ENCODE measurements at regions not wholly inside any gene's neighbourhood (a gene's known extent, or its start where the extent isn't known, plus 50 kb on each side); places are given as distances from the start of the nearest gene placed in this dataset.

DNA sequence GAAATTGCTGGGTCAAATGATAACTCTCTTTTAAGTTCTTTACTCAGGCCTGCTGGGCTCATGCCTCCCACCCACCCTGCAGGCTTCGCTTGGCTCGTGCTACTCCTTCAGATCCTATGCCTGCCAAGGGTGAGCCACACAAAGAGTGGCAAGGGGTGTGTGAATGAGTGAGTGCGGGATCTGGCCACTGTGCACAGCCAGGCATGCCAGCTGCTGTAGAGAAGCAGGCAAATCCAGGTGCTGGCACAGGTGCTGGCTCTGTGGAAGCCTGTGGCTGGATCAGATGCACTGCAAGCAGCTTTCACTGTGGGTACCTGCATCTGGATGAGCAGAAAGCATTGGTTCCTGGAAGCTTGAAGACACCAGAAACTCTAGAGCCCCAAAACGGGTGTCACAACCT is 1055.7 kb upstream of the EPHA6 start:
- no peak for DNase-seq (ENCODE audit: low read depth)
- H3K4me3 ChIP-seq (ENCODE audit: low read depth, low read length): no peak overlapping the region
- TF ChIP-seq, protein P1, sequence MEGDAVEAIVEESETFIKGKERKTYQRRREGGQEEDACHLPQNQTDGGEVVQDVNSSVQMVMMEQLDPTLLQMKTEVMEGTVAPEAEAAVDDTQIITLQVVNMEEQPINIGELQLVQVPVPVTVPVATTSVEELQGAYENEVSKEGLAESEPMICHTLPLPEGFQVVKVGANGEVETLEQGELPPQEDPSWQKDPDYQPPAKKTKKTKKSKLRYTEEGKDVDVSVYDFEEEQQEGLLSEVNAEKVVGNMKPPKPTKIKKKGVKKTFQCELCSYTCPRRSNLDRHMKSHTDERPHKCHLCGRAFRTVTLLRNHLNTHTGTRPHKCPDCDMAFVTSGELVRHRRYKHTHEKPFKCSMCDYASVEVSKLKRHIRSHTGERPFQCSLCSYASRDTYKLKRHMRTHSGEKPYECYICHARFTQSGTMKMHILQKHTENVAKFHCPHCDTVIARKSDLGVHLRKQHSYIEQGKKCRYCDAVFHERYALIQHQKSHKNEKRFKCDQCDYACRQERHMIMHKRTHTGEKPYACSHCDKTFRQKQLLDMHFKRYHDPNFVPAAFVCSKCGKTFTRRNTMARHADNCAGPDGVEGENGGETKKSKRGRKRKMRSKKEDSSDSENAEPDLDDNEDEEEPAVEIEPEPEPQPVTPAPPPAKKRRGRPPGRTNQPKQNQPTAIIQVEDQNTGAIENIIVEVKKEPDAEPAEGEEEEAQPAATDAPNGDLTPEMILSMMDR (IDR thresholded peaks at IDR 0.05; ENCODE audit: low read depth, low read length, missing control alignments): no peak

DNA sequence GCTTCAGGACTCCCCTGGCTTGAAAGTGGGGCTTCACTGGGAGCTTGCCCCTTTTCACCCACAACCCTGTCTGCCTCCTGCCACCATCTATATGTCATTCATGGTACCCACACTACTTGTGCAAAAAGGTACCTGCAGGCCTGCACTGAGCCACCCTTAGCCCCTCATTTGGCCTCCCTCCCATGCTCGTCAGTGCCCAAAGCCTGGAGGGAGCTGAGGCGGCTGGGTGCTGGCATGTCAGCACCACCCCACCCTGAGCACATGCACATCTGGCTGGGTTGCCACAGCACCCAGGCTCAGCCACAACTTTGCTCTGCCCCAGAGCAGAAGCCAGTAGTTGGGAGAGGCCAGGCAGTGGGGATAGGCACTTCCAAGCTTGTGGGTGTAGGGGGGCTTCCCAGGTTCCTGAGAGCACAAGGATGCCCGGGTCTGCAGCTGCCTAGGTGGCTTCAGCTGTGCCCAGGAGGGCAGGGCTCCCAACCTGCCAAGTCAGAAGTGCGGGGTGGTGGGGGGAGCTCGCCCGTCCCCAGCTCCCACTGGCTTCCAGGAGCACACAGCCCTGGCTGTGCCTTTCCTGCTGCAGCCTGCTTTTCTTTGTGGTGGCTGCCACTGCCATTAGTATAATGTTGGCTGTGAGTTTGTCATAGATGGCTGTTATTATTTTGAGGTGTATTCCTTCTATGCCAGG is 1054.6 kb upstream of the EPHA6 start:
- DNase-seq (ENCODE audit: low read depth): no peak
- no peak overlapping the region for H3K4me3 ChIP-seq (ENCODE audit: low read depth, low read length)
- TF ChIP-seq, protein P1 (IDR thresholded peaks at IDR 0.05; ENCODE audit: low read depth, low read length, missing control alignments): no peak

DNA sequence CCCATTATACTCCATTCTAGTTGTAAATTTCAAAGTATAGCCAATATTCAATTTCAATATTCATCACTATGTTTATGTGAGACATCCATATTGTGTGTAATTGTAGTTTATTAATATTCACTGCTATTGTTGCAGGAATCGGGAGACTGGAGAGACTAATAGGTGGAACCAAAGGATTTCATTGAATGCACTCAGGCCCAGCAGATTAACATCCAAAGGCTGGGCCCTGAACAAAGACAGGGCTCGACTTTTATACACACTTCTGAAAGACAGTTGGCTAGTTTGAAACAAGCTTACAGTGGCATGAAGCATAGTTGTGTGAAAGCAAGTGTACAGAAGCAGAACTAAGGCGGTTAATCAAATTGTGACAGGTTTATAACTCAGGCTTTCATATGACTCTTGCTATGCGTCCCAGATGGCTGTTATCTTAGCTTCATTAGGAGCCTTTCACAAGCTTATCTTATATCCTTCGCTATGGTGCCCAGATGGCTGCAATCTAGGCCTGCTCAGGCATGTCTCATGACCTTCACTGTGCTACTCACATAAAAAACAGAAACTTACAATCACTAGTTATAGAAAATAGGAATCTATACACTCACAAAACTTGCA is 1038.8 kb upstream of the EPHA6 start:
- TF ChIP-seq, protein P1 (IDR thresholded peaks at IDR 0.05; ENCODE audit: low read depth, low read length, missing control alignments): no peak
- no peak overlapping the region for H3K4me3 ChIP-seq (ENCODE audit: low read depth, low read length)
- DNase-seq (ENCODE audit: low read depth): no peak

DNA sequence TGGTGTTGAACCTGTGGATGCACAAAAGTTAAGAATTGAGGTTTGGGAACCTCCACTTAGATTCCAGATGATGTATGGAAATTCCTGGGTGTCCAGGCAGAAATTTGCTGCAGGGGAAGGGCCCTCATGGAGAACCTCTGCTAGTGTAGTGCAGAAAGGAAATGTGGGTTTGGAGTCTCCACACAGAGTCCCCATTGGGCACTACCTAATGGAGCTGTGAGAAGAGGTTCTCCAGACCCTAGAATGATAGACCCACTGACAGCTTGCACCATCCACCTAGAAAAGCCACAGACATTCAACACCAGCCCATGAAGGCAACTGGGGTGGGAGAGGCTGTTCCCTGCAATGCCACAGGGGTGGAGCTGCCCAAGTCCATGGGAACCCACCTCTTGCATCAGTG is 1032.8 kb upstream of the EPHA6 start:
- DNase-seq (ENCODE audit: low read depth): no peak
- no peak overlapping the region for H3K4me3 ChIP-seq (ENCODE audit: low read depth, low read length)
- TF ChIP-seq, protein P1 (IDR thresholded peaks at IDR 0.05; ENCODE audit: low read depth, low read length, missing control alignments): no peak

DNA sequence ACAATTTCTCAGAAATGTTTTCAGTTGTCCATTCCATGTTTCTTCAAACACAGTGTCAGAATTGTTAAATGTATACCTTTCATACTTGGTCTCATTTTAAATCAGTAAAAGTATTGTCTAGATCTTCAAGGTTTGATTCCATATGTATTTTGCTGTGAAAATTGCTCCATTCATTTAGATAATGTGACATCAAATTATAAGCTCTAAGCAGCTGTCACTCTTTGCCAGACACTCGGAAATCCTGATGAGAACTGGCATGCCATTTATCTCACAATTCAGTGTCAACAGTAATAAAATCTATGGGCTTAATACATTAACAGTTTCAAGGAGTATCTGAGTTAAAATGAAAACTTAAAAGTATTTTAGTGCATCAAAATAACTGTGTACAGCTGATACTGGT is 1025.3 kb upstream of the EPHA6 start:
- TF ChIP-seq, protein P1 (IDR thresholded peaks at IDR 0.05; ENCODE audit: low read depth, low read length, missing control alignments): no peak
- H3K4me3 ChIP-seq (ENCODE audit: low read depth, low read length): no peak overlapping the region
- DNase-seq (ENCODE audit: low read depth): no peak

DNA sequence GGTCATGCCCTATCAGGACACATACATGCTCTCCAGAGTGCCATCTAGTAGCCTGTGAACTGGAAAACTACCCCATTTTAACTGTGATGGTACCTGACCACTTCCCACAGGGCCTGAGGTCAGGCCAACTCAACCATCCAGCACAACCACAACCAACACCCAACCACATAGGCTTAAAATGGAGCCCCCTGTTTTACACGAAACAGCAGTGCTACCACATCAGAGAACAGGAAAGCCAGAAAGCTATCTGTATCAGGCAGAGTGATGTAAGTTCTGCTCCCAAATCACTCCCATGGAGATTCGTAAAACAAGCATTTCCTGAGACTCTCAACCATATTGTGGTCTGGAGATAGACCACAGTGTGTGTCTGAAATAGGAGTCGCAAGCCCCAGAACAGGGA is 1017.3 kb upstream of the EPHA6 start:
- no peak overlapping the region for H3K4me3 ChIP-seq (ENCODE audit: low read depth, low read length)
- no peak for DNase-seq (ENCODE audit: low read depth)
- TF ChIP-seq, protein P1 (IDR thresholded peaks at IDR 0.05; ENCODE audit: low read depth, low read length, missing control alignments): no peak

DNA sequence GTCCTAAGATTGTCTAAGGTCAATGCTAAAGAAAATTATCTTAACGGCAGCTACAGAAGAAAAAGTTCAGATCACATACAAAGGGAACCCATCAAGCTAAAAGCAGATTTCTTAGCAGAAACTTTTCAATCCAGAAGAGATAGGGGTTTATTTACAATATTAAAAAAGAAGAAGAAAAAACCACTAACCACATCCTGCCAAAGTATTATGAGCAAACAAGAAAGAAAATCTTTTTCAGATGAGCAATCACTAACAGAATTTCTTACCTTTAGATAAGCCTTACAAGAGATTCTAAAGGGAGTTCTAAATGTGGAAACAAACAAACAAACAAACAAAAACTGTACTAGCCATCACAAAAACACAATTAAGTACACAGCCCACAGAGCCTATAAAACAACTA is 1015.8 kb upstream of the EPHA6 start:
- no peak for DNase-seq (ENCODE audit: low read depth)
- H3K4me3 ChIP-seq (ENCODE audit: low read depth, low read length): no peak overlapping the region
- TF ChIP-seq, protein P1 (IDR thresholded peaks at IDR 0.05; ENCODE audit: low read depth, low read length, missing control alignments): no peak
